Fibroblast of lung (primary cell): ENCODE measurements at regions not wholly inside any gene's neighbourhood (a gene's known extent, or its start where the extent isn't known, plus 50 kb on each side); places are given as distances from the start of the nearest gene placed in this dataset.

Source experiments
- DNase-seq, 2 donors: peaks; one replicate each; pipeline versions ENCODE4 v3.0.0 to v3.0.0-alpha.2; 2010; ENCODE audit warnings: low read depth in 2 of 2
- H2AFZ ChIP-seq: 2 replicates; pipeline ENCODE4 v1.5.1; 2012; ENCODE audit warnings: low read length, control low read depth, inconsistent platforms
- H3K27ac ChIP-seq: 2 replicates; pipeline ENCODE4 v1.5.1; 2011; ENCODE audit warnings: low read length, control low read depth; ENCODE audit not compliant: insufficient read depth
- H3K27me3 ChIP-seq: 2 replicates; pipeline ENCODE4 v1.5.1; 2011; ENCODE audit warnings: mild to moderate bottlenecking, low read length; ENCODE audit not compliant: control insufficient read depth, insufficient read depth
- H3K36me3 ChIP-seq: 2 replicates; pipeline ENCODE4 v1.5.1; 2011; ENCODE audit warnings: low read length; ENCODE audit not compliant: control insufficient read depth, insufficient read depth
- H3K4me1 ChIP-seq: 2 replicates; pipeline ENCODE4 v1.5.1; 2011; ENCODE audit warnings: low read length; ENCODE audit not compliant: control insufficient read depth, insufficient read depth; ENCODE audit errors: extremely low read depth
- H3K4me2 ChIP-seq: 2 replicates; pipeline ENCODE4 v1.5.1; 2011; ENCODE audit warnings: low read length, control low read depth; ENCODE audit not compliant: insufficient read depth; ENCODE audit errors: extremely low read depth
- H3K4me3 ChIP-seq, 4 experiments: fragments of 200-600 bp in 1 of 4; sonication (generic) in 1 of 4; replicated peaks in 1 of 4; 2 replicates each; pipeline ENCODE4 v1.5.1; 2011 to 2016; ENCODE audit warnings: low read length in 4 of 4, low read depth in 3 of 4, mild to moderate bottlenecking in 3 of 4, control low read depth in 2 of 4, inconsistent platforms in 1 of 4, mixed read lengths in 1 of 4; ENCODE audit not compliant: insufficient read depth in 1 of 4; ENCODE audit errors: control extremely low read depth in 1 of 4
- H3K79me2 ChIP-seq: 2 replicates; pipeline ENCODE4 v1.5.1; 2012; ENCODE audit warnings: mild to moderate bottlenecking, low read length, inconsistent platforms; ENCODE audit not compliant: control insufficient read depth, insufficient read depth
- H3K9ac ChIP-seq: 2 replicates; pipeline ENCODE4 v1.5.1; 2011; ENCODE audit warnings: mild to moderate bottlenecking, low read length, control low read depth; ENCODE audit not compliant: insufficient read depth
- H3K9me3 ChIP-seq: 2 replicates; pipeline ENCODE4 v1.5.1; 2012; ENCODE audit warnings: low read depth, low read length; ENCODE audit not compliant: control insufficient read depth, insufficient read depth
- H4K20me1 ChIP-seq: 2 replicates; pipeline ENCODE4 v1.5.1; 2011; ENCODE audit warnings: low read length; ENCODE audit not compliant: control insufficient read depth, insufficient read depth; ENCODE audit errors: extremely low read depth
- CTCF ChIP-seq, 2 donors: IDR thresholded peaks in 1 of 2; conservative IDR thresholded peaks in 1 of 2; 1 replicate in 1 of 2; 2 replicates in 1 of 2; pipeline ENCODE4 v1.5.1; 2011 to 2012; ENCODE audit warnings: low read length in 2 of 2, control low read depth in 1 of 2, inconsistent platforms in 1 of 2, low read depth in 1 of 2, mild to moderate bottlenecking in 1 of 2
- EZH2 ChIP-seq: IDR thresholded peaks from 2 replicates; pipeline ENCODE4 v1.5.1; 2012; ENCODE audit warnings: low read length, control low read depth, mild to moderate bottlenecking; ENCODE audit errors: missing control alignments

DNA sequence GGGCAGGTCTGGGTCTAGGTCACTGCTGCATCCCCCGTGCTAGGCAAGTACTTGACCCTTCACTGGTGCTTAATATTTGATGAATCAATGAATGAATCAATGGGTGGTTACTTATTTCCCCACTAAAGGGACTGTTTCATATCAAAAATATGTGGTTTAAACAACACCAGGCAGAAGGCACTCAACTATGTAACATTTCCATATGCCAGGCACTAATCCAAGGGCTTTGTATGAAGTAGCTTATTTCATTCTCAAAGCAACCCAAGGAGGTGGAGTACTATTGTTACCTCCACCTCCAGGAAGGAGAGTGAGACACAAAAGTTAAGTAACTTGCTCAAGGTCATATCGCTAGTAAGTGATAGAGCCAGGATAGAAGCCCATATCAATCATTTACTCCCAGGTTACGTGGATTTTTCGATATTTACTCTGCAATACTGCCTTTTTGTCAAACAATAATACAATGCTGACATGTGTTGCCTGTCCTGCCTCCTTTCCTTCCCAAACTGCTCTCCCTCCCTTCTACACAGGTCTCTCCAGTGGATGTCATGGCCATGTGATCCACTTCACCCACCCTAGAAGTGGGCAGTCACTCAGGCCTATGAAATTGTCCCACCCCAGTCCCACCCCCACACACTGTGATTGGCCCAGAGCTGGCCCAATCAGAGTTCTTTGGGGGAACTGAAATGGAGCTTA, 142.8 kb downstream of the ETS2 start:
- Histone ChIP-seq H4K20me1 (no peaks in the 10 kb centered on the region), H3K4me3 (no peak overlapping the region), H3K4me1 (peaks cover 7% of the 10 kb centered on the region), H3K9ac (no peak overlapping the region), H3K27me3 (no peaks in the 10 kb centered on the region), H3K4me2 (no peak overlapping the region), H2AFZ (no peak overlapping the region), H3K9me3 (no peaks in the 10 kb centered on the region), H3K79me2 (no peaks in the 10 kb centered on the region), H3K36me3 (no peaks in the 10 kb centered on the region), H3K27ac (no peak overlapping the region)
- peak; percentile 53 to 54 for DNase-seq
- no peak for TF ChIP-seq CTCF (conservative IDR thresholded peaks at IDR 0.05 in 1 of 2, IDR thresholded peaks at IDR 0.05 in 1 of 2; ENCODE audit: low read depth in 1 of 2, low read length in 2 of 2)
- no peak for TF ChIP-seq EZH2

- Histone ChIP-seq H3K36me3 (no peaks in the 10 kb centered on the region), H3K9me3 (no peaks in the 10 kb centered on the region), H3K79me2 (no peaks in the 10 kb centered on the region), H3K9ac (no peak overlapping the region), H3K4me2 (peak overlapping the region; percentile 48), H3K27ac (no peak overlapping the region), H3K4me3 (no peak overlapping the region), H2AFZ (no peak overlapping the region), H3K4me1 (peaks cover 7% of the 10 kb centered on the region), H3K27me3 (no peaks in the 10 kb centered on the region), H4K20me1 (no peaks in the 10 kb centered on the region)
- DNase-seq: peak; percentile 38 to 59
- TF ChIP-seq EZH2 (no peak), CTCF (conservative IDR thresholded peaks at IDR 0.05 in 1 of 2, IDR thresholded peaks at IDR 0.05 in 1 of 2; ENCODE audit: low read depth in 1 of 2, low read length in 2 of 2) (no peak)
Observed at GRCh38 chr21:38945545-38946245, 140.0 kb downstream of the ETS2 start.

DNA sequence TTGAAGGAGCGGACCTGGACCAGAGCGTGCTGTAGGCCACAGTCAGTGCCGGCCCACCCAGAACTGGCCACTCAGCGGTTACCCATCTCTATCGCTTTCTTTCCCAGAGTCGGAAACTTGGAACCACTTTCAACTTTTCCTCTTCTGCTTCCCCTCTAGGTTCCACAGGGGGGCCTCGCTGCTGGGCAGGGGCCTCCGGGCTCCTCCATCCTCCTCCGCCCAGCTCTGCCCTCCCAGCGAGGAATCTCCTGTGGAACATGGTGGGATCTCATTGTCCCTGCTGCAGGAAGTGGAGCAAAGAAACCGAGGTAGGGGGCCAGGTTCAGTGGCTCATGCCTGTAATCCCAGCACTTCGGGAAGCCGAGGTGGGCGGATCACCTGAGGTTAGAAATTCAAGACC, 139.2 kb downstream of the ETS2 start:
- peaks cover 7% of the 10 kb centered on the region for H3K4me1 ChIP-seq
- no peak overlapping the region for H3K27ac ChIP-seq
- no peaks in the 10 kb centered on the region for H4K20me1 ChIP-seq
- no peaks in the 10 kb centered on the region for H3K9me3 ChIP-seq
- H3K4me2 ChIP-seq: no peak overlapping the region
- H3K79me2 ChIP-seq: no peaks in the 10 kb centered on the region
- peak in 1 of 2 donors; percentile 1 for TF ChIP-seq CTCF (conservative IDR thresholded peaks at IDR 0.05 in 1 of 2, IDR thresholded peaks at IDR 0.05 in 1 of 2; ENCODE audit: low read depth in 1 of 2, low read length in 2 of 2)
- TF ChIP-seq EZH2: no peak
- no peak for DNase-seq
- H3K4me3 ChIP-seq: no peak overlapping the region
- H3K27me3 ChIP-seq: no peaks in the 10 kb centered on the region
- no peaks in the 10 kb centered on the region for H3K36me3 ChIP-seq
- H3K9ac ChIP-seq: no peak overlapping the region
- no peak overlapping the region for H2AFZ ChIP-seq
